GM06990 (cell line): ENCODE measurements at regions not wholly inside any gene's neighbourhood (a gene's known extent, or its start where the extent isn't known, plus 50 kb on each side); places are given as distances from the start of the nearest gene placed in this dataset.

ENCODE experiments used
- DNase-seq: peaks from one replicate; pipeline ENCODE4 v3.0.0-alpha.2; 2011; ENCODE audit not compliant: insufficient read length; ENCODE audit errors: extremely low read depth
- H3K27me3 ChIP-seq: replicated peaks from 2 replicates; pipeline ENCODE4 v1.6.0; 2011; ENCODE audit warnings: low read length; ENCODE audit not compliant: control insufficient read depth, insufficient read depth
- H3K36me3 ChIP-seq: 2 replicates; pipeline ENCODE4 v1.5.1; 2011; ENCODE audit warnings: low read length; ENCODE audit not compliant: control insufficient read depth, insufficient read depth
- H3K4me3 ChIP-seq: replicated peaks from 2 replicates; pipeline ENCODE4 v1.5.1; 2011; ENCODE audit warnings: low read depth, mild to moderate bottlenecking, control low read depth, low read length
- CTCF ChIP-seq: IDR thresholded peaks from 2 replicates; pipeline ENCODE4 v1.5.1; 2011; ENCODE audit warnings: low read length, control low read depth, mild to moderate bottlenecking, inconsistent platforms; ENCODE audit not compliant: insufficient read depth, poor library complexity, severe bottlenecking

GRCh38 chr1:30536530-30536929 lies 186.9 kb downstream of the MATN1 start:
- H3K36me3 ChIP-seq: no peaks in the 10 kb centered on the region
- H3K27me3 ChIP-seq: no peaks in the 10 kb centered on the region
- no peak for DNase-seq
- no peak for TF ChIP-seq CTCF
- H3K4me3 ChIP-seq: no peak overlapping the region

GRCh38 chr1:30535595-30536325 lies 187.6 kb downstream of the MATN1 start:
- no peak overlapping the region for H3K4me3 ChIP-seq
- H3K36me3 ChIP-seq: no peaks in the 10 kb centered on the region
- no peak for DNase-seq
- no peak for TF ChIP-seq CTCF
- H3K27me3 ChIP-seq: no peaks in the 10 kb centered on the region

- H3K4me3 ChIP-seq: no peak overlapping the region
- no peak for TF ChIP-seq CTCF
- no peaks in the 10 kb centered on the region for H3K27me3 ChIP-seq
- no peak for DNase-seq
- no peaks in the 10 kb centered on the region for H3K36me3 ChIP-seq
Measured at GRCh38 chr1:30534551-30534940, 188.8 kb downstream of the MATN1 start.

- H3K27me3 ChIP-seq: no peaks in the 10 kb centered on the region
- H3K36me3 ChIP-seq: no peaks in the 10 kb centered on the region
- TF ChIP-seq CTCF: no peak
- DNase-seq: no peak
- H3K4me3 ChIP-seq: no peak overlapping the region
Measured at GRCh38 chr1:30533796-30534550, 189.4 kb downstream of the MATN1 start.

GRCh38 chr1:30533141-30533540 lies 190.2 kb downstream of the MATN1 start:
- Histone ChIP-seq H3K4me3 (no peak overlapping the region), H3K36me3 (no peaks in the 10 kb centered on the region), H3K27me3 (no peaks in the 10 kb centered on the region)
- DNase-seq: no peak
- no peak for TF ChIP-seq CTCF
